Ovary (tissue), 7 donors: ENCODE measurements at regions not wholly inside any gene's neighbourhood (a gene's known extent, or its start where the extent isn't known, plus 50 kb on each side); places are given as distances from the start of the nearest gene placed in this dataset.

ENCODE experiments used
- DNase-seq, 5 donors: peaks; one replicate each; pipeline ENCODE4 v3.0.0-alpha.2; 2019 to 2020
- H3K27ac ChIP-seq, 2 donors: fragments of 200-600 bp; one replicate each; pipeline versions ENCODE4 v1.5.1 to v1.8.0; 2019 to 2022
- H3K27me3 ChIP-seq: fragments of 200-600 bp; one replicate; pipeline ENCODE4 v1.8.0; 2022
- H3K36me3 ChIP-seq: fragments of 200-600 bp; sonication (generic); one replicate; pipeline ENCODE4 v1.5.1; 2019
- H3K4me1 ChIP-seq: one replicate; pipeline ENCODE4 v1.8.1; 2013; ENCODE audit warnings: mild to moderate bottlenecking, moderate library complexity; ENCODE audit not compliant: insufficient read depth
- H3K4me3 ChIP-seq: fragments of 200-600 bp; sonication (generic); one replicate; pipeline ENCODE4 v1.5.1; 2017
- H3K9me3 ChIP-seq, 2 donors: fragments of 200-600 bp in 1 of 2; sonication (generic) in 1 of 2; one replicate each; pipeline versions ENCODE4 v1.5.1 to v1.8.1; 2013 to 2019; ENCODE audit warnings: mild to moderate bottlenecking in 1 of 2, moderate library complexity in 1 of 2
- CTCF ChIP-seq, 3 donors: fragments of 450-650 bp in 2 of 3; fragments of 200-600 bp in 1 of 3; IDR thresholded peaks; one replicate each; pipeline versions ENCODE4 v1.5.1 to v1.8.0; 2016 to 2022; ENCODE audit warnings: antibody characterized with exemption in 3 of 3, mild to moderate bottlenecking in 1 of 3
- EP300 ChIP-seq: sonication (generic); formaldehyde crosslinking; IDR thresholded peaks from one replicate; pipeline ENCODE4 v1.6.1; 2017; ENCODE audit warnings: antibody characterized with exemption
- POLR2A ChIP-seq: fragments of 450-650 bp; IDR thresholded peaks from one replicate; pipeline ENCODE4 v1.6.1; 2017; ENCODE audit warnings: antibody characterized with exemption, mild to moderate bottlenecking, moderate library complexity
- WGBS, 3 donors: extraction: QIAGEN DNeasy Blood & Tissue Kit in 1 of 3; methylation state at CpG; one replicate each; pipeline versions ENCODE4 v1.1.5 to v1.1.7; 2013 to 2017; 5-methylcytosine and 5-hydroxymethylcytosine counted together
- intact Hi-C, 4 donors: fragments of 100-400 bp; cut with DNase I; formaldehyde crosslinking; loops; one replicate each; pipeline versions ENCODE4 v1.11.0 to v1.15.1; 2022 to 2023
- donor health status: DM: no; HTN: no; CAD: no; lungs with moderate emphysema.
- donor health status: DM: no; HTN: no; CAD: no.
- donor health status: Bipolar disorder and iron deficiency.
- donor health status: DM: no; HTN: no; CAD: no.
- donor health status: DM: yes; HTN: yes; CAD: no.

DNA sequence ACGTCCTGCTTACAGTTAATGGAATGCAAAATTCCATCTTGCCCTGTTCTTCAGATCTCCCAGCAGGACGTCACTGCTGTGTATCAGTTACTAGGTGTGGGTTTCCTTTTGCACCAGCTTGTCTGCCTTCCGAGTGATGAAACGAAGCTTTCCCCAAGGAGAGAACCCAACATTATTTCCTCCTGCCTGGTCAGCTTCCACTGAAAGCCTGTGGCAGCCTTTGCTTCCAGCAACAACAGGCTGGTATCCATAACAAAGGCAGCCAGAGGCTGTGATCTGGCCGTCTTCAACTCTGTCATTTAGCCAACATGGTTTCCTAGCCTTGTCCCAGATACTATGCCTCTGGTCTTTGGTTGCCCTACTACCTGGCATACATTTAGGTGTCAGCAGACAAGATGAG is 78.9 kb upstream of the HEY2 start:
- Histone ChIP-seq H3K27me3 (no peaks in the 10 kb centered on the region), H3K27ac (no peak overlapping the region), H3K36me3 (no peaks in the 10 kb centered on the region), H3K4me3 (no peak overlapping the region), H3K4me1 (peaks cover 3% of the 10 kb centered on the region), H3K9me3 (no peaks in the 10 kb centered on the region)
- TF ChIP-seq CTCF (IDR thresholded peaks at IDR 0.05) (no peak), POLR2A (no peak), EP300 (no peak)
- 12 to 23% (median 23%) methylated on average over 5 of the region's 5 CpGs for WGBS, 3 donors
- no peak for DNase-seq
- intact Hi-C loops, result no loop called here

DNA sequence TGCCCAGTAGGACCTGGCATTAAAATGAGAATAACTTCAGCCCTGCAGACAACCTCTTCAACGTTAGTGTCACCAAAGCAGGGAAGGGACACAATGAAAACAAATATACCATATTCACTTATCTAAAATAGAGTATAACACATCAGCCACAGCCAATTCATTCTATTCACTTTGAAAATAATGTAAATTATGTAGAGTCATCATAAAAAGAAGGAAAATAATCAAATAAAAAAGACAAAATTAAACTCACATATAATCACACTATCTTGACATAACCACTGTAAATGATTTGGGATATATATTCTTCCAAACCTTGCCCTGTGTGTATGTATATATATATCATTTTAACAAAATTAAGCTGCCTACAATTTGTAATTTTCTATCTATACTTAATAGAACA is 78.1 kb upstream of the HEY2 start:
- no peak for DNase-seq
- Histone ChIP-seq H3K36me3 (no peaks in the 10 kb centered on the region), H3K27me3 (no peaks in the 10 kb centered on the region), H3K4me3 (no peak overlapping the region), H3K27ac (no peak overlapping the region), H3K4me1 (peaks cover 4% of the 10 kb centered on the region), H3K9me3 (no peaks in the 10 kb centered on the region)
- WGBS, 3 donors, result 65 to 83% (median 72%) methylated on average over 1 of the region's 1 CpG
- TF ChIP-seq POLR2A (no peak), CTCF (IDR thresholded peaks at IDR 0.05) (no peak), EP300 (no peak)
- intact Hi-C loops, result no loop called here

- H3K9me3 ChIP-seq, result no peaks in the 10 kb centered on the region
- WGBS, 3 donors, result 72 to 86% (median 85%) methylated on average over 5 of the region's 5 CpGs
- H3K4me3 ChIP-seq, result no peak overlapping the region
- no peak overlapping the region for H3K27ac ChIP-seq
- H3K36me3 ChIP-seq, result no peaks in the 10 kb centered on the region
- intact Hi-C loops, result no loop called here
- H3K27me3 ChIP-seq, result no peaks in the 10 kb centered on the region
- TF ChIP-seq EP300 (no peak), CTCF (IDR thresholded peaks at IDR 0.05) (no peak)
- DNase-seq, result no peak
- H3K4me1 ChIP-seq, result peaks cover 6% of the 10 kb centered on the region
Measured at GRCh38 chr6:125674230-125674629, 75.2 kb upstream of the HEY2 start.

- Histone ChIP-seq H3K4me1 (peaks cover 3% of the 10 kb centered on the region), H3K36me3 (no peaks in the 10 kb centered on the region), H3K4me3 (no peak overlapping the region), H3K9me3 (no peaks in the 10 kb centered on the region), H3K27me3 (no peaks in the 10 kb centered on the region), H3K27ac (no peak overlapping the region)
- WGBS, 3 donors, result 2 to 19% (median 5%) methylated on average over 4 of the region's 4 CpGs
- DNase-seq, result no peak
- TF ChIP-seq CTCF (IDR thresholded peaks at IDR 0.05) (no peak), EP300 (no peak), POLR2A (no peak)
- intact Hi-C loops, result no loop called here
Measured at GRCh38 chr6:125678601-125679000, 70.8 kb upstream of the HEY2 start.

DNA sequence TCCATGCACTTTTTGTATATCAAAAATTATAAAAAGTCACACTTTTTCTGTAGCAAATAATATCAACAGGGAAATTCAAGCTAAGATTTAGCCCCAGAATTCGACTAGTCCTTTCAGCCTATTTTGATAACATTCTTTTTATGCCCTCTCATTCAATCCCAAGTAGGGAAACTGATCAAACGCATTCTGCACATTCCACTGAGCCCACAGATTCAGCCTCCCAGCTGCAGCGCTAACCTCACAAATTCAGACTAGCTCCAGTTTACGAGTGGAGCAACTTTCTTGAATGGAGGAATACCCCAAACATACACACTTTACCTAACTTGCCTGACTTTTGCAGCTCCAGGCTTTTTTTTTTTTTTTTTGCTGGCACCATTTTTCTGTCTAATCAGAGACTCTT is 70.3 kb upstream of the HEY2 start:
- TF ChIP-seq CTCF (IDR thresholded peaks at IDR 0.05), result no peak
- TF ChIP-seq POLR2A, result no peak
- TF ChIP-seq EP300, result no peak
- intact Hi-C loops, result no loop called here
- H3K4me1 ChIP-seq, result peaks cover 3% of the 10 kb centered on the region
- no peaks in the 10 kb centered on the region for H3K9me3 ChIP-seq
- H3K4me3 ChIP-seq, result no peak overlapping the region
- H3K36me3 ChIP-seq, result no peaks in the 10 kb centered on the region
- DNase-seq, result no peak
- 10 to 40% (median 14%) methylated on average over 4 of the region's 4 CpGs for WGBS, 3 donors
- no peaks in the 10 kb centered on the region for H3K27me3 ChIP-seq
- no peak overlapping the region for H3K27ac ChIP-seq
